SK-N-SH treated with all-trans-retinoic acid at 6 μM for 48 hours (cell line): ENCODE measurements at regions not wholly inside any gene's neighbourhood (a gene's known extent, or its start where the extent isn't known, plus 50 kb on each side); places are given as distances from the start of the nearest gene placed in this dataset.

ENCODE experiments used
- BACH2 ChIP-seq: fragments of 250-450 bp; sonication (Bioruptor Pico); IDR thresholded peaks from 2 replicates; pipeline ENCODE4 v1.9.0; 2021; ENCODE audit warnings: mild to moderate bottlenecking, borderline replicate concordance
- PATZ1 ChIP-seq: fragments of 250-450 bp; sonication (Bioruptor Pico); IDR thresholded peaks from 2 replicates; pipeline ENCODE4 v1.8.0; 2020; ENCODE audit warnings: mild to moderate bottlenecking, moderate library complexity, borderline replicate concordance

DNA sequence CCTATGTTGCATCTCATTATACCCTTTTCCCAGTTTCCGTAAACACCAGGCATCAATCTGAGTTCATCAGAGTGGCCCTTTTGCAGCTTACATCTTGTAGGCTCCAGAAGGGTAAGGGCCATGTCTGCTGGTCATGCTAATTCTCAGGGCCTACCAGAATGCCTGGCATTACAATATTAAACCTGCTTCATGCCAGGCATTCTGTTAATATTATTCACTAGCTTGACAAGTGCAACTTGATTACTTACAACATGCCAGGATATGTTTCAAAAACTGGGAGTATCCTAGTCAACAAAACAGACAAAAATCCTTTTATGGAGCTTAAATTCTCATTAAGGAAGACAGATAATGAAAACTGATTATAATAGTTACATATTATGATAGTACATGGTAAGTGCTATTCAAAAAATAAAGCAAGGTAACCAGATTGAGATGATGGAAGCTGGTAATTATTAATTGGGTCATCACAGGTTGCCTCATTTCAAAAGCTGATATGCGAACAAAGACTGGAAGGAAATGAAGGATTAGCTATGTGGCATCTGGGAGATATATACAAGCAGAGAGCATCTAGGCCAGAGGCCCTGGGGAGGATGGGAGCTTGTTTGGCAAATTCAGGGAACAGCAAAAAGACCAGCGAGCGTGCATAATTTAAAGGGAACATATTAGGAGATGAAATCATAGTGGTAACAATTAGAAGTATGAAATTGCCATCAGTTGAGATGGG is 406.3 kb downstream of the DMRT2 start:
- TF ChIP-seq PATZ1 (no peak), BACH2 (CRISPR knock-in tag) (no peak)
